SHP77 treated with DMSO at 0.1 percent for 48 hours (cell line): ENCODE measurements at regions not wholly inside any gene's neighbourhood (a gene's known extent, or its start where the extent isn't known, plus 50 kb on each side); places are given as distances from the start of the nearest gene placed in this dataset.

ENCODE experiments used
- DNase-seq: peaks from one replicate; lab custom pipeline; 2025; lab: John Stamatoyannopoulos, UW

- DNase-seq = no peak
Measured at GRCh38 chr1:201686714-201687455, 142.1 kb upstream of the IPO9 start.

DNA sequence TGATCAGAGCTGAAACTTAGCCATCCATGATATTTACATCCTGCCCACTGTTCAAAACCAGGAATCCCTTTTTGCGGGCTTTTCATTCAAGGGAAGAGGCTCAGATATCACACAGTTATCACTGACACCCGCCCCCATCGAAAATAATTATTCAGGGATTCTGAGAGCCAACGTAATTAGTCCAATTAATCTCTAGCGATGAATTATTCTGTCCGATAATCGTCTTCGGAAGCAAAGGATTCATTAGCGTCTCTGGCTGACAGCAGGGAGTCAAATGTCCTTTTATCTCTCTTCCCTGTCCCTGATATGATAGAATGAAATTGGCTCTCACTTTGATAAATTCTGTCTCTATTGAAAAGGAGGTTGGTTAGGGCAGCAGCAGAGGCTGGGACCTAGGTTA lies 140.4 kb upstream of the IPO9 start:
- no peak for DNase-seq

- no peak for DNase-seq
Measured at GRCh38 chr1:201689647-201690046, 139.3 kb upstream of the IPO9 start.

DNA sequence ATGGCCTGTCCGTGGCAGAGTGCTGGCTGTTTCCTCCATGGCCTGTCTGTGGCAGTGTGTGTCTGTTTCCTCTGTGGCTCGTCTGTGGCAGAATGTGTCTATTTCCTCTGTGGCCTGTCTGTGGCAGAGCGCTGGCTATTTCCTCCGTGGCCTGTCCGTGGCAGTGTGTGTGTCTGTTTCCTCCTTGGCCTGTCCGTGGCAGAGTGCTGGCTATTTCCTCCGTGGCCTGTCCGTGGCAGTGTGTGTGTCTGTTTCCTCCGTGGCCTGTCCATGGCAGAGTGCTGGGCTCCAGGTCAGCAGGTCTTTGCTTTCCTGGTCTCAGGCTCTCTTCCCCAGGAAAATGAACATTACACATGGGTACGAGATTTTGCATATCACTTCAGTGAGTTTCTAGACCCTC lies 138.4 kb upstream of the IPO9 start:
- no peak for DNase-seq

DNA sequence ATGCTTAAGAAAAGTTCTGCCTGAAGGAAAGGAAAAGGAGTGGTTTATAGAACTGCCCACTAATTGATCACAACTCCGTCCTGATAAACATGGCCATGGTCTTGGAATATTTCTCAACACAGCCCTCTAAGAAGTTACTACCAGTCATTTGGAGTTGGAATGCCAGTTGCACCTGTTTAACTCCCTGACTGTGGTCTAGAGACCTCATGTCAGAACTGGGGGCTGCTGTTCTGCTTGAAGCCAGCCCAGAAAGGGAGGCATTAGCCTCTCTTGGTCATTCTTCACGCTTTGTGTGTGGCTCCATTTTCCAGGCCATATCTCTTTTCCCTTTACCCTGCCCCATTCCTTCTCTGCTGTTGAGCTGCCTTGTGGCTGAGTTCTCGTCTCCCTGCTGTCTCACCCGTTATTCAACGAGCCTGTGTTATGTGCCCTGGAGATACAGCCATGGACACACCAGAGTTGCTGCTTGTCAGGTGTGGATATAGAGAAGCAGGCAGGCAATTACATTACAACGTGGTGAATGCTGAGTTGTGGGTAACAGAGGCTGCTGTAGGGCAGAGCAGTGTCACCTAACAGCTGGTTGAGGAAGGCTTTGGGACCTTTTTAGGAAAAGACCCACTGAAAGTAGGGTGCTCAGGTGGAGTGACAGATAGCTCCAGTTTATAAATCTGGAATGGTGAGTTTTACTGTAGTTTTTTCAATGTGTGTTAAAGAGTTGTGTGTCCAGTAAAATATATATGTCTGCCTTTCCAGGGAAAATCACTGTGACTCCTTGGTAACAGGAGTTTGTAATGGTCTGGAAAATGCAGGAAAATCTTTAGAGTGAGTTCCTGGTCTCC lies 137.0 kb upstream of the IPO9 start:
- DNase-seq = no peak

DNA sequence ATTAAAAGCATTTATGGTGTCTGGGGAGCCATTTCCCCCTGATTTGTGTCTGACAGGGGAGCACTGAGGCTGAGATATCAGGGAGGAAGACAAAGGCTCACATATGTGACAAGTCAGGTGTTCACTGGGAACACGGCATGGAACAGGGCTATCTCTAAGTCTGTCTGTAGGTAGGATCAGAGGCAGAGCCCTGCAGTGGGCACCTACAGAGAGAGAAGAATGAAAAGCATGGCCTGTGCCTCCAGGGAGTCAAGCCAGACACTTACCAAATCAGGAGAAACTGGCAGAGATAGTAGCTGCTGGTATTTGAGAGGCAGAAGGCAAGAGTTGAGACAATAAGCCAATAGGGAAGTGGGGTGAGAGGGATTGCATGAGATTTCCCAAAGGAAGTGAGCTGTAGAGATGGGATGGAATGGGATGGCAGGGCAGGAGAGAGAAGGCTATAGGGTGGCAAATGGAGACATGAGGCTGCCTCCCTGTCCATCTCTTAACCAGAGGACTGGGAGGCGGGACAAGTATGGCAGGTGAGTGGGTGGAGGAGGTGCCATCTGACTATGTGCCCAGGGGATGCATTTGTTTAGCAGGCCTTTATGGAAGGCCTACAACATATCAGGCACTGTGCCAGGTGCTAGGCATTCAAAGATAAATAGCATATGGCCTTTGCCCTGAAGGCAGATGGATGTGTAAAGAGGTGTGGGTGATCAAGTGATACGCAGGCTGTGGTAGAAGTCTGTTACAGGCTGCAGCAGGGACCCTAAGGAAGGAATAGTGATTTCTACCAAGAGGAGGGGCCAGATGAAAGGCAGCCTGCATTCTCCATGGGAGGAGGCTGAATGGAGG lies 136.2 kb upstream of the IPO9 start:
- peak; percentile 47 for DNase-seq

DNA sequence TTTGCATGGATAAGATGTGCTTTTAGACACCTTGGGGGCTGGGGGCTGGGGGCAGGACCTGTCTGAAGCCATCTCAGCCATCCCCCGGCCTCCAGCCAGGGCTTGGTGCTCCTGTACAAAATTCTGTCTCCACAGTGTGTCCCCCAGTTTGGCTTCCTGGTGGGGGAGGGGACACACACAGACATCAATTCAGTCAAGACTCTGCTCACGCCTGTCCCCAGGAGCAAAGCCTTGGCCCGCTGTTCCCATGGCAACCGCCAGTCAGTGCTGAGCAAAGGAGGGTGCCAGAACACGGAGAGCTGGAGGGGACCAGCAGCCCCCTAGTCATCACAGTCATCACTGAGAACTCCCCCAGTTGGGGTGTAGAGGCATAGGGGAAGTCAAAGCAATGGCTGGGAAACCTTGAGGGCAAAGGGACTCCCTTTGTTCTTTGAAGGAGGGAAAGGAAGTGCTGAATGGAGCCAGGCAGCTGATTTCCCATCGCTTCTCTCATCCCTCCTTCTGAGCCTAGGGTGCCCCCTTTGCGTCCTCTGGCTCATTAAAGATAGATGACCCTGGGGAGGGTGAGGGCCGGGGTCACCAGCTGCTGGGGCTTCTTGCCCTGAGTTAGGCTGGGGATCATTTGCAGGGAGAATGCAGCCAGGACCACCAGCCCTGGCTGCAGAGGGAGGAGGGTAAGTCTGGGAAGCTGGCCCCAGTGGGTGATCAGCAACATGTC lies 134.9 kb upstream of the IPO9 start:
- no peak for DNase-seq

- no peak for DNase-seq
Measured at GRCh38 chr1:201694608-201695335, 134.2 kb upstream of the IPO9 start.

GRCh38 chr1:201695607-201696006 lies 133.3 kb upstream of the IPO9 start:
- DNase-seq = no peak

DNA sequence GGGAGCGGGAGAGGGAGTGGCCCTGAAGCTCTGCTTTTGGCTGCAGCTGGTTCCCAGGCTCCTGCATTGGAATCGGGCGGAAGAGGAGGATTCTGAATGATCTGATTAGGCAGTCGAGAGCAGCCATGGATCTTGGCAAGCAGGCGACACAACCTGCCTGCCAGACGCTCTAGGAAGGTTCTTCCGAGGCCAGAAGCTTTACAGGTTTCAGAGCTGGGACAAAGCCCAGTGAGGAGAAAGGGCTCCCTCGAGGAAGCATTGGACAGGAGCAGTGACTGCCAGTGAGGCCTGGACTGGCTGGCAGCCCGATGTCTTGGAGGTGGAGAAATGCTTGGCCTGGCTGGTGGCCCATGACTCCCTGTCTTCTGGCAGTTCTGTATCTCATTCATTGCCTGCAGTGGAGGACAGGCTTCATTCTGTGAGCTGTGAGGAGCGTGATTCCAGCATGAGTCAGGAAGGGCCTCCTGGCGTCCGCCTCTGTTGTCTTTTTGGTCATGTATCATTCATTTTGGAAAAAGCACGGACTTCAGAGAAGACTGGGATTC lies 132.7 kb upstream of the IPO9 start:
- no peak for DNase-seq

GRCh38 chr1:201697174-201697573 lies 131.8 kb upstream of the IPO9 start:
- DNase-seq = no peak

- no peak for DNase-seq
Measured at GRCh38 chr1:201701831-201702230, 127.1 kb upstream of the IPO9 start.

- DNase-seq = peak; percentile 97
Measured at GRCh38 chr1:201702936-201703335, 126.0 kb upstream of the IPO9 start.

- peak; percentile 53 for DNase-seq
Measured at GRCh38 chr1:201703621-201704438, 125.1 kb upstream of the IPO9 start.

DNA sequence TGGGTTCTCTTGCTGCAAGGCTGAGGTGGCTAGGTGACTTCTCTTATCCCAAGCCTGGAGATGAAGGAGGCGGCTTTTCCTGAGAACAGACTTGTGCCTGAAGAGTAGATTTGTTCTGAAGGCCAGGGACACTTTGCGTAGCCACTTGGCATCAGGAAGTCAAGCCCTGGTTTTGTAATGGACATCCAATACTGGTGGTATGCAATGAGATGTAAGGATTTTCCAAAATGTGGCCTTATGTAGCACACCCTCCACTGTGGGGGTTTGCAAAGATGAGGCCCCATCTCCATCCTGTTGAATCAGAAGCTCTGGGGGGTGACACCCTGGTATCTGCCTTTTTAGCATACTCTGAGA lies 124.5 kb upstream of the IPO9 start:
- no peak for DNase-seq

GRCh38 chr1:201705389-201705788 lies 123.6 kb upstream of the IPO9 start:
- DNase-seq = no peak

DNA sequence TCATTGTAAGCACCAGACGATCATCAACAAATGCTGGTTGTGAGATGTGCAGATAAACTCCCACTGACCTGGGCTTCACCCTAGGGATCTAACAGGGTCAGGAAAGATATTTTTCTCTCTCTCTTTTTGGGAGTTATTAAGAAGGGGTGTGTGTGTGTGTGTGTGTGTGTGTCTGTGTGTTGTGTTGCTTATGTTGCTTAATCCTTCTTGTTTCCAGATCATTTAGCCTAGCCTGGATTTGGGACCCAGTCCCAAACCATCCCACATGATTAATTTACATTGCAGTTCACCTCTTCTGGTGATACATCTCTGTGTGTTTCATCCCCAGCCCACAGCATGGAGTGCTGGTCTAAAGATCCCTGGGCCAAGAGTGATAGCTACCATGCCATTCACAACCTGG lies 122.8 kb upstream of the IPO9 start:
- DNase-seq = no peak

- DNase-seq = no peak
Measured at GRCh38 chr1:201707027-201707426, 121.9 kb upstream of the IPO9 start.

DNA sequence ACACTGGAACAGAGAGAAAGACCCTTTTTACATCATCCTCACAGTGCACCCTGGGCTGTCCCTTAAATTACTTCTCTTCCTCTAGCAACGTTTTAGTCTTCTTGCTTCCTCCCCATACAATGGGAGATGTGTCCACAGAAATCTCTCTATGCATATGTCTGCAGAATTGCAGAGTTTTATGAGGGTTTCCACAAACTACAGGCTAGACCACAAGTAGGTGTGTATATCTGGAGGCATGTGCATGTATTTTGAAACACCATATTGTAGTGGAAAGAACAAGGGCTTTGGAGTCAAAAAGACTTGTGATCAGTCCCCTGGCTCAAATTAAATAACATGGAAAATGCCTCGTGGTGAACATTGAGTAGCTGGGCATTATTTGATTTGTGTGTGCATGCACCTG lies 121.3 kb upstream of the IPO9 start:
- no peak for DNase-seq

- DNase-seq = peak; percentile 18
Measured at GRCh38 chr1:201708085-201708512, 120.9 kb upstream of the IPO9 start.
